CD4-positive, alpha-beta T cell treated with Interferon alpha-2 for 1 hour (primary cell): ENCODE measurements at regions not wholly inside any gene's neighbourhood (a gene's known extent, or its start where the extent isn't known, plus 50 kb on each side); places are given as distances from the start of the nearest gene placed in this dataset.

ENCODE experiments used
- DNase-seq, 2 donors: peaks; one replicate each; pipeline ENCODE4 v3.0.0-alpha.2; 2020 to 2022

DNA sequence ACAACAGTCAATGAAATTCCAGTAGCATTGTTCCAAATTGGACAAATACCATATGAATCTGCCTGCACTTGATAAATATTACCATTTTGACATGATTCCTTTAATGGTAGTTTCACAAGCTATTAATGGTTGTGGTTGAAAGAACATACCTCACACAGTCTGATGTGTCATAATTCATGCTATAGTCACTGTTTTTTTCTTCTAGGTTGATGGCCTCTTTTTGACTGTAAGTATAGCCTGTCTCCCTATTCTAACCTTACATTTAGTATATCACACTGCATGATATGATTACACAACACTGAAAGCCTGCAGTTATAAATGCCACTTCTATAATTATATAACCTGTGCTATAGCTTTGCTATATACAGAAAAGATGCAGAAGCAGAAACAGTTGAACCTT, 834.1 kb downstream of the NSUN3 start:
- no peak for DNase-seq

DNA sequence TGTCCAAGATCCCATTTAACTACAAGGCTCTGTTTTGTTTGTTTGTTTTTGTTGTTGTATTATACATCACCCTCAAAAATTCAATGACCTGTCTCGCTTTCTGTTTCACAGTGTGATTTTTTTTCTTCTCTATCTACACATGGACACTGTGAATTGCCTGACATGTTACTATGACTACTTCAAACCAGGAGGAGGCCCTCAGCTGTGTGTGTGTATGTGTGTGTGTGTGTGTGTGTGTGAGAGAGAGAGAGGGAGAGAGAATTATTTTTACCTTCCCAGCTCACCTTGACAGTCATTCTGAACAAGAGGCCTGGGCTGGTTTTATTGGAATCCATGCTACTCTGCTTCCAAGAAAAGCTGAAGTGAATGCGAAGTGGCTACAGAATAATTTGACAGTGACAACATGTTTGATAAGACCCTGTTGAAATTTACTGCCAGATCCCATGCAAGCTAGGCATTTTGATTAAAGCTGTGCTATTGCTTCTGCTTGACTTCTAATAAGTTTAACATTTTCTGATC, 841.4 kb downstream of the NSUN3 start:
- no peak for DNase-seq

DNA sequence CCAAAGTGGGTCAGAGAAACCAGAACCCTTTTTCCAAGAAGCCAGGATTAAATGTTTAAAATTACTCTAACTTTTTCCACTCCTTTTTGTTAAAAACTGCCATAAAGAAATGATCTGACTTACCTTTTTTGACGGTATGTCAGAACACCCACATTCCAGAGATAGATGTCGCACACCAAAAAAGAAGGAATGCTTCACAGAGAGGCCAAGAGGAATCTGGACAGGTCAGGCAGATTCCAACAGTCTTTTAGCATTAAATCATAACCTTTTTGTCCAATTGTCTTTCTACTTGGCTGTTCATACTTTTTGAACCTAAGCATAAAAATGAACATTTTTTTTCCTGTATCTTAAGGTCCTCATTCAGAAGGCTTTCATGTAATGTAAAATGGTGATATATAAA, 846.9 kb downstream of the NSUN3 start:
- no peak for DNase-seq

DNA sequence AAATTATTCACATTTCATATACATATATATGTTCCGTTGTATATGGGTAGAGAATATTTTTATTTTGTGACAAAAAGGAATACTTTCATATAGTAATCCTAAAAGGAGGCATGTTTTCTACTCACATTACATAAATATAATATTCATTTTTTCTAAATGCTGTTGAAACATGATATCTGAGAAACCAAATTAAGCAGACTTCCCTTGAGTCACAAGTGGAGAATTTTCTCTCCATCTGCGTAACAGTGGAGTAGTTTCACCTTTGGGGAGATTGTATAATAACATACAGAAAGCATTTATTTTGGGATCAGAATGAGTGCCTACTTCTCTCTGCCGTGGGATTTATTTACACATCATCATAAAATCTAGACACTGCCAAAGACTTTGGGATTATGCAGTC, 849.8 kb downstream of the NSUN3 start:
- no peak for DNase-seq

DNA sequence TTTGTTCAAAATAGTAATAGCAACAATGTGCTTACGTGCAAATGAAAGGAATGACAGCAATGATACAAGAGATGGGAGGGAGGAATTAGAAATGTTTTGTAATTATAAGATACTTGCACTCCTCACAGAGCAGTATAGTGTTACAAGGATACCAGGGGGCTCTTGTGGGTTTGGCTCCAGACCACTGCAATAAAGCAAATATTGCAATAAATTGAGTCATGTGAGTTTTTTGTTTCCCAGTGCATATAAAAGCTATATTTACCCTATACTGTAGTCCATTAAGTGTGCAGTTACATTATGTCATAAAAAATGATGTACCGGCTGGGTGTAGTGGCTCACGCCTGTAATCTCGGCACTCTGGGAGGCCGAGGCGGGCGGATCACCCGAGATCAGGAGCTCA, 864.3 kb downstream of the NSUN3 start:
- DNase-seq, result no peak

DNA sequence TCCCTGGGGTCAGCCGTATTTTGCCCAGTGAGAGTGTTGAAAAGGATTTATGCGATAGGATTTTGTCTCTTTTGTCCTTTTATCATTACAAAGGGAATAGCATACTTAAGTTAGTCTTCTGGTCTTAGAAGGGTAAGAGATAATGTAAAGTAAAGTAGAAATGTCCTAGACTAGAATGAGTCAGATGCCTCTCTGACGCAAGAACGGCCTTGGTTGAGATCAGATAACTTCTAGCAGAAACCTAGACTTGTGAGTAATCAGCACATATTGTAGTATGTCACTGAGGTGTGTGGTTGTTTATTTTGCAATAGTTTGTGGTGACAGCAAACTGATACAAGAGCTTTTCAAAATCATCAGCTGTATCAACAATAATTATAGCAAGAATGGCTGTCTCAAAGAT, 866.1 kb downstream of the NSUN3 start:
- DNase-seq, result no peak

DNA sequence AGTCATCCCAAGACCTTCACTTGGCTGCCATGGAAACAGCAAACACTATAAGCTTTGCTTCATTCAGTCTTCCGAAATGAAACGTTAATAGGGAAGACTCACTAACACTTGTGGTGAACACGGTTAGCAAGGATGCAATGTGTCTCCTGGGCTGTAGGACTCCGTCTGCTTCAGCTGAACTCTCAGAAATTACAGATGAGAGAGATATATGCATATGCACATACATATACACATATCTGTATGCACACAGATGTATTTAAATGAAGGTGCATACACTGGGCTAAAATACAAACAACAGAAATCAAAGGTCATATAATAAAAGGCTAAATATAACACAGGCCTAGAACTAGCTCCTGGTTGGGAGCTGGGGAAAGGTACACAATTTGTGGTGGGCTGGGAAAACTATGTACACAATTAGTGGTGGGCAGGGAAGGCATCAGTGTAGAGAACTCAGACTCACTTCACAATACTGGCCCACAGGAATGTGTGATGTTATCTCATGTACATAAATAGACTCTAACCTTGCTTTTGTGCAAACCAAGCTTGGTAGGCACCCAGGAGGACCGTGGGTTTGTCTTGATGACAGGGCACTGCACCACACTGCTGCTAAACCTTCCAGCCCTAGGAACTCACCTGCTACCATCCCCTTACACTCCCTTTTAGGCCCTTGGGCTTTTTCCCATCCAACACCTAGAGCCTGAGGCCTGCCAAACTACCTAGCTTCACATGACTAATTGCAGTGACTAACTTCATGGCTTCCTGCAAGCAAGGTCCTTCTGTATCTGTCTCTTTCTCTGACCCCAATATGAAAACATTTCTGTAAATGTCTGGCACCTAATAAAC, 873.1 kb downstream of the NSUN3 start:
- DNase-seq, result no peak

DNA sequence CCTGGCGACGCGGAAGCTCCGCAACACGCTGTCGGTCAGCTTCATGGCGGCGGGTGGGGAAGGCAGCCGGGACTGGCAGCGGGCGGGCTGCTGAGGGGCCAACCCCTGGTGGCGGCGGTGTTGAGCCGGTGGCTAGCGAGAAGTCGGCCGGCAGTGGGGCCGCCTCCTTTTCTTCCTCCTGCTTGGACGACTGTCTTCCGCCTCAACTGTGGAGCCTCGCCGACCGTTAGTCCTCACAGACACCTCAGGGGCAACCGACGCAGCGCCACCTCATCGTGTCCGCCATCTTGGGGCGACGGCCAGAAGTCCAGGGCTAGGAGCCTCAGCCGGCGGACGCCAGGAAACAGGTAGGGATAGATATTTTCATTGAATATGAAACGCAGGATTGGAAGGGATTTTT, 875.1 kb downstream of the NSUN3 start:
- DNase-seq, result no peak

DNA sequence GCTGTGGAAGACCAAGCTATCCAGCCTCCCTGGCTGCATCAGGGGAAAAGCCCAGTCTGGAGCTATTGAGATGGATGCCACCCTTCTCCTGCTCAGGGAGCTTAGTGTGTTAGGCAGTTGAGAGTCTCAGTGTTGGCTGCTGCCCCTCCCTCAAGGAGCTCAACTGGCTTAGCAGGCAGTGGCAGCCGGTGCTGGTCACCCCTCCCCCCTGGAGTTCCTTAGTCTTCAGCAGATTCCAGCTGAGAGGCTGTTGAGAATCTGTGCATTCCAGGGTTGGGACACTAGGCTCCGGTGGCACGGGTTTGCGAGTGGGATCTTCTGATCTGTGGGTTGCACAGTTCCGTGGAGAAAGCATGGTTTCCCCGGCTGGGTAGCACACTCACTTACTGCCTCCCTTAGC, 883.8 kb downstream of the NSUN3 start:
- DNase-seq, result no peak

DNA sequence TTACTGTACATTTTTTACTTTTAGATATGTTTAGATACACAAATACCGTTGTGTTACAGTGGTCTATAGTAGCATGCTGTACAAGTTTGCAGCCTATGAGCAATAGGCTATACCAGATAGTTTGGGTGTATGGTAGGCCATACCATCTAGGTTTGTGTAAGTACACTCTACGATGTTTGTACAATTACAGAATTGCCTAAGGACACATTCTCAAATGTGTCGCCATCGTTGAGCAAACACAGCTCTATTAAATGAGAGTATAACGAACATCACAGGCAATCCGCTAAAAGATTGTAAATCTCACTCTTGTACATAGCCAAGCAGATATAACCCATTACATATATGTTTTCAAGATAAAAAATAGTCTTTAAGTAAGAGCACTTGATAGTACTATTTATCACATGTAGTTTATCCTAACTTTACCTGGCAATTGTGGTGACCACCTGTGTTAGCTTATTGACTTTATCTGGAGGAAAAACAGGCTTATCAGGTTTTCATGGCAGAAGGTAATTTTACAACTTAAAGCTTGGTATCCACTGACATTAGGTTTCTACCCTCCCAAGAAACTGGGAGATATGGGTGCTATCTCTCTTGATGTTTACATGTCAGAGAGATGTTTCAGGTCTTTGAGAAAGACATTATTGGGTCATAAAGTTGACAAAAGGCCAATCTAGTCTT, 898.7 kb downstream of the NSUN3 start:
- DNase-seq, result no peak

DNA sequence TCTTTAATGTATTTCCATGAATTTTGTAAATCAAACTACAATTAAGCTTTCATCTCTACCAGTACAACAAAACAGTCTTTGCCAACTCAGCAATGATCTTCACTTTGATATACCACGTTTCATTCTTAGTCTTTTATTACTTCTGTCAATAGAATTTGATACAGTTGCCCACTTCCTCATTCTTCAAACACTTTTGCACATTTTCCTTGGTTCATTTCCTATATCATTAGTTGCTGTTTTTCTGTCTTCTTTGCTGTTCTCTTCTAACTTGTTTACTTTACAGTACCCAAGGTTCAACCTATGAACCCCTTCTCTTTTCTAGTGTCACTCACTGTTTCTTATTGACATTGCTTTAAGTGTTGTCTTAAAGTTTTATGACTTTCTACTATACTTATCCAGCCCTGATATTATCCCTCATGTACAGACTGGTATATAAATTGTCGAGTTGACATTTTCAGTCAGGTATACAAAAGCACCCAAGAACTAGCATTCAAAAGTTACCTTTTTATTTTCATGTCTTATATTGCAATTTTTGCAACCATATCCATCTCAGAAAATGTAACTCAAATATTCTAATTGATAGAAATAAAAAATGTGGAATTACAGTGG, 903.1 kb downstream of the NSUN3 start:
- DNase-seq, result no peak

DNA sequence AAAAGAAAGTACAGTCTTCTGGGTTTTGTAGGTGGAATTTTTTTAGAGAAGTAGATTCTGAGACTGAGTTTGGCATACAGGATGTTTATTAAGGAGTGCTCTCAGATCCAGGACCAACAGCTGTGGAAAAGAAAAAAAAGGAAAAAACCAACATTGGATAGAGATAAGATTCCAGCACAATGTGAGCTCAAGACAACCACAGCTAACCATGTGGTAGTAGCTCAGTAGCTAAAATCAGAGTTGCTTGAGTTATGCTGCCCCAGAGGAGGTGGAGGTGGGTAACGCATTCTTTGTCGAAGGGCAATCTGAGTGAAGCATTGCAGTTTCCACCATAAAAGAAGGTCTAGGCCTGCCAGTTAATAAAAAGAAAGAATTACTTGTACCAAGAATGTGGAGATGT, 904.3 kb downstream of the NSUN3 start:
- no peak for DNase-seq

DNA sequence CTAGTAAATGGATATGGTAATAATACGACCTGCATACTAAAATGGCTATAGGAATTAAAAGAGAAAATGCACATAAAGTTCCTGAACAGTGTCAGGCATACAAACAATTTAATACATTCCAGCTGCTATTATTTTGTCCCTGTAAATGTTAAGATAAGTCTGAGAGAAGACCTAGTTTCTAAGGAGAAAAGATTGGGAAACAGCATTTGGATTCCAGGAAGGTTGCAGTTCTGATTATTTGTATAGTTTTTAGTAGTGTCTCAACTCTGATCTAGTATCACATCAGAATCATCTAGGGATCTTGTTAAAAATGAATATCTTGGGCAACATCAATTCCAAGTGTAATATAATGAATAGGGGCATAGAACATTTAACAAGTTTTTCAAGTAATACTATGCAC, 905.7 kb downstream of the NSUN3 start:
- no peak for DNase-seq

DNA sequence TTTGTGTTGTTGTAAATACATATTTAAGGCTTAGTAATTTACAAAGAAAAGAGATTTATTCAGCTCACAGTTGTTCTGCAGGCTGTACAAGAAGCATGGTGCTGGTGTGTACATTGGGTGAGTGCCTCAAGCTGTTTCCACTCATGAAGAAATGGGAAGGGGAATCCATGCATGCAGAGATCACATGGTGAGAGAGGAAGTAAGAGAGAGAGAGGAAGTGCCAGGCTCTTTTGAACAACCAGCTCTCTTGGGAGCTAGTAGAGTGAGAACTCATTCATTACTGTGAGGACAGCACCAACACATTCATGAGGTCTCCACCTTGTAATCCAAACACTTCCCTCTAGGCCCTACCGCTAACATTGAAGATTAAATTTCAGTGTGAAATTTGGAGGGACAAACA, 909.2 kb downstream of the NSUN3 start:
- no peak for DNase-seq

DNA sequence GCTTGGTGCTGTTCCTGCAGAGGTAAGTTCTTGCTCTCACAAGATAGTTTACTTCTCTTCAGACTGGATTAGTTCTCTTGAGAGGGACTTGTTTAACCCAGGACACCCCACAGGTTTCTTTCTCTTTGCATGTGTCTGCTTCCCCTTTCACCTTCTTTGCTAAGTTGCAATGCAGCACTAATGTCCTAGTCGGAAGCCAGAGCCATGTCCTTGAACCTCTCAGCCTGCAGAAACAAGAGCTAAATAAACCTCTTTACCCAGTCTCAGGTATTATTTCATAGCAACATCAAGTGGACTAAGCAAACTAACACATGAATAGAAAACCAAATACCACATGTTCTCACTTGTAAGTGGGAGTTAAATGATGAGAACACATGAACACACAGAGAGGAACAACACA, 915.2 kb downstream of the NSUN3 start:
- DNase-seq, result no peak

DNA sequence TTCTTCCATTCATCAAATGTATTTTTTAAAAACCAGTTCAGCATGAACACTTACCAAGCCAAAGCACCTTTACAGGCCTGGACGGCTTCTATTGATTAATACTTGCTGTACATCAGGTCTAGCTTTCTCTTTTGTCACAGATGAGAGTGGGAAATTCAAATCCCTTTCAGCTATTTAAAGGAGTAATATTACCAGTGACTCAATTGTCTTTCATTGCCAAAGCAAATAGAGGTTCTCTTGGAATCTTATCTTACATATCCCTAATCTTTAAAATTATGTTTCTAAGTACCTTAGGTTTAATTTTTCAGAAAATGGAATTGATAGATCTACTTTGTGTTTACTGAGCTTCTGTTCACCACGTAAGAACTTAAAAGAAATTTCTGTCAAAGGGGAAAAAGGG, 922.9 kb downstream of the NSUN3 start:
- no peak for DNase-seq

DNA sequence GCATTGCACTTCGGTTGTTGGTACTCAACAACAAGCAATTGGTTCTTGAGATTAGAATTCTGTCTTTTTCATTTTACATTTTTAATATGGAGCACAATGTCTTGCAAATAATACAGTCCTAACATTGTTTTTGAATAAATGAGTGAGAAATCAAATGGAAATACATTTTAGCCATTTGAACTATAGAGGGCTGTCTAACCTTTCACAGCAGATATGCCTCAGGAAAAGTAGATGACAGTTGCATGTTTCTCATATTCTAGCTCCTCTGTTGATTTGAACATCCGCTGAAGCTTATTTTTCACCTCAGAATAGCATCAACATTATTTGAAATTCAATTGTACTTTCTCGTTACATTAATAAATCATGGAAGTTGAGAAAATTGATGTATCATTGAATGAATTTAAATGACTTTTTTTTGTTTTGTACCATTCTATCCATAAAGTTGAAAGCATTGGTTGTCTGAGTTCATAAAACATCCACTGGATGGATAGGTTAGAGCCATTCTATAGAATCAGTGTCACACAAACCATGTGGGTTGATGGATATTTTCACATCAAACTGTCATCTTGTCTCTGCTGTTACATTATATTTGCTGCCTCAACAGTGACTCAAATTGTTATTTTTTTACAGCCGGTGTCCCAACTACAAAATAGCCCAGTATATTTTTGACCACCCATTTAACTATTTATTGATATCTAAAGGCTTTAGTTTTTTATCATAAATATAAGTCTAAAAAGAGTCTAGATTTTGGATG, 928.3 kb downstream of the NSUN3 start:
- no peak for DNase-seq

DNA sequence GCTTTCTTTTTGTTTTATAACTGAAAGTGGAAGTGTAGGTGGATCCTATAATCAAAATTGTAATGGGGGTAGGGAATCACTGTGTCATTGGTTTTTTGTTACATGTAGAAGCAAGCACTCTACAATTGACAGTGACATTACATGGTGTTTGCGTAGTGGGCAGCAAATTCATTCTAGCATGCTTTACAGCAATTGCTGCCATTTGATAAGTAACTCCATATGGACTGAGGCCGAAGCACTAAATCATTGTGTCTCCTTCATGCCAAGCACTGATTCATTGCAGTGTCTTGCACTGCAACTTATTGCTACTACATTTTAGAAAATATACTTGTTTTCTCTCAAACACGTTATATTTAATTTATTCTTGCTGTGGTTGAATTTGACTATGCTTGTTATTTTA, 933.9 kb downstream of the NSUN3 start:
- DNase-seq, result no peak

DNA sequence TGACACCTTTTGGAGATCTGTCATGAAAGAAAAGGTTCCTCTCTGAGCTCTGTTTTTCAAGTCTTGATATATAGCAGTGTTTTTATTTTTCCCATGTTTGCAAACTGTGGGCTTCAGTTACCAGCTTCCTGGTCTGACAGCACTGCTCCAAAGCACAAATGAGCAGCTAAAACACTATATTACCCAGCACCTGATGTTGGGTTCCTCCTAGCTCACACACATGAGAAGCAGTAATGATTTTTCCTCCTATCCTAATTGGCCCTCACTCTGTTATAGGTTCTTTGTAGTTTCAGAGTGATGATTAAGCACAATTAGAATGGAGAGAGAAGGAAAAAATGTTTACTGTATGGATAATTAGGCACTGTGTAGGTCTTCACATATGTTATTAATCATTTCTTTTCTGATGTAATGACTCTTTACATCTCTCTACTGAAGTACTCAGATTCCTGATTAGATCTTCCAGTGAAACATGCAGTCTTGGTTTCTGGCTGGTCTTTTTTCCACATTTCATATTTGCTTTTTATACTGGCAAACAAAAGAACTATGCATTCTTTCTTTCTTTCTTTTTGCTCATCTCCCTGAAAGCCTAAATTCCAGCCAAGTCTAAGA, 939.7 kb downstream of the NSUN3 start:
- DNase-seq, result no peak

DNA sequence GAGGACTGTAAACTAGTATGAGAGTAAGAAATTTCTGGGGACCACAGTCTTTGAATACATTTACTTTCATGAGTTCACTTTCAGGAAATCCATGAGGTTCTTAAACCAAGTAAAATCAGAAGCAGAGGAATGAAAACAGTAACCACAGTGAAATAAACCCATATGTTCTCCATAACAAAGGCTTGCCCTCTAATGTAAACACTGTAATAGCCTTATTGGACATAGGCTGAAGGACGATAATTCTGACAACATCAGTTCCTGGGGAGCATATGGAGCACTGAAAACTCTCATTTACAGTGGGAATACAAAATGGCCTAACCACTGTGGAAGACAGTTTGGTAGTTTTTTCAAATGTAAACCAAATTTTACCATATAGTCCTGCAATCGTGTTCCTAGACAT, 965.8 kb downstream of the NSUN3 start:
- no peak for DNase-seq

DNA sequence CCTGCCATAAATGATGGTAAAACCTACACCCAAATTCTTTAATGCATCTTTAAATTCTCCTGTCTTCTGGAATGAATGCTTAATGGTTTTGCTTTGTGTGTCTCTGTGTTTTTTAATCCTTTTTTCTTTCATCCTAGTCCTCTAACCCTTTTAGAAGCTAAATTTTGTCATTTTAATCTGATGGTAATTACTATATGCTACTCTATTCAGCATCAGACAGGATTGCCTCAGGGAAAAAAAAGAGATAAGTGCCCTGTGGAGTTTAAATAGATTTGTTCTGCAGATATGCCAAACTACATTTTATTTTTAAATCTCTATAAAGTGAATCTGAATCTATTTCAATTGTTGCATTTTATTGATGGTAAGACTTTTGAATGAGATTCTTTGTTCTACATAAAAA, 966.8 kb downstream of the NSUN3 start:
- no peak for DNase-seq

DNA sequence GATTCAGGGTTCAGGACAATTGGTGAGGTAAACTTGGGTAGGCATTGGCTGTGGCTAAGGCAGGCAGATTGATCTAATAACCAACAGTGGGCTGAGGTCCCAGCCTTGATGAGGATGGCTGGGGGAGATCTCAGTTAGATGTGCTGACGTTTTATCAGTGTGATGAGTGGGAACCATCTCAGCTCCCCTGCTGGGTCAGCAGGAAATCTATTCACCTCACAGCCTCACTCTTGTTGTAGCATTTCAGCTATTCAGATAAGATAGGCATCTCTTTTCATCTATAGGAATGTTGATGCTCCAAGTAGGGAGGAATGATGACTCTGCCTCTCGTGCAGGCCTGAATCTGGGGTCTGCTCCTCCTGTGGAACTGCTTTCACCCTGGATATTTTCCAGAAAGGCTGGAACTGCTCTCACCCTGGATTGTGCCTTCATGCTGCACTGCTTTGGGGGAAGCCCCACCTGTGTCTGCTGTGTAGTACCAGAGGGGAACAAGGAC, 973.7 kb downstream of the NSUN3 start:
- no peak for DNase-seq

DNA sequence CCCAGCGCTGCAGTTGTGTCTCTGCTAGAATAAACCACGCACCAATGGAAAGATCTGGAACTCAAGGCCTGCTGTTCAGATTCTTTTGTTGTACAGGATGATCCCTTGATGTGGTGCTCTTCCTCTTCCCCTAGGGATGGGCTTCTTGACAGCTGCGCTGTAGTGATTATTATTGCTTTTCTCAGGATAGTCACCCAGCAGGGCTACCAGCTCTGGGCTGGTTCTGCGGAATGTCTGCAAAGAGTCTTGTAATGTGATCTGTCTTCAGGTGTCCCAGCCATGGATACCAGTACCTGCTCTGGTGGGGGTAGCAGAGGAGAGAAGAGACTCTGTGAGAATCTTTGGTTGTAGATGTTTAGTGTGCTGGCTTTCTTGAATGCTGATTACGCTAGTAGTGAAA, 974.2 kb downstream of the NSUN3 start:
- DNase-seq, result no peak
